ENCODE measurements at regions not wholly inside any gene's neighbourhood (a gene's known extent, or its start where the extent isn't known, plus 50 kb on each side); places are given as distances from the start of the nearest gene placed in this dataset.

GRCh38 chrX:23228950-23229448 lies 105.7 kb upstream of the PTCHD1 start:
- Histone ChIP-seq H3K9me2 (ENCODE audit: insufficient read depth) (no peaks in the 10 kb centered on the region), H2AFZ (no peak overlapping the region), H4K20me1 (replicated peaks; ENCODE audit: insufficient read depth) (no peaks in the 10 kb centered on the region), H3K4me1 (ENCODE audit: insufficient read depth) (no peaks in the 10 kb centered on the region), H3F3A (replicated peaks; ENCODE audit: low read depth) (no peaks in the 10 kb centered on the region), H3K36me3 (ENCODE audit: insufficient read depth) (no peaks in the 10 kb centered on the region), H3K4me2 (no peak overlapping the region), H3K27me3 (ENCODE audit: insufficient read depth) (no peaks in the 10 kb centered on the region), H3K4me3 (no peak overlapping the region), H3K27ac (ENCODE audit: low read depth) (no peak overlapping the region), H3K79me2 (replicated peaks; ENCODE audit: insufficient read depth) (no peaks in the 10 kb centered on the region)
- TF ChIP-seq EZH2 (IDR thresholded peaks at IDR 0.05; ENCODE audit: low read depth, unreplicated experiment), result no peak
- no peak for TF ChIP-seq EZH2phosphoT487 (IDR thresholded peaks at IDR 0.05; ENCODE audit: unreplicated experiment)
- no peak for TF ChIP-seq CREB1 (CRISPR knock-in tag; IDR thresholded peaks at IDR 0.05; ENCODE audit: low read depth)
- no peak for TF ChIP-seq NANOG (IDR thresholded peaks at IDR 0.05; ENCODE audit: borderline replicate concordance)
- no peak for TF ChIP-seq ZNF462 (CRISPR knock-in tag; IDR thresholded peaks at IDR 0.05)
- TF ChIP-seq CTCF (conservative IDR thresholded peaks at IDR 0.05; ENCODE audit: low read depth in 2 of 2), result no peak
- TF ChIP-seq, protein P1, sequence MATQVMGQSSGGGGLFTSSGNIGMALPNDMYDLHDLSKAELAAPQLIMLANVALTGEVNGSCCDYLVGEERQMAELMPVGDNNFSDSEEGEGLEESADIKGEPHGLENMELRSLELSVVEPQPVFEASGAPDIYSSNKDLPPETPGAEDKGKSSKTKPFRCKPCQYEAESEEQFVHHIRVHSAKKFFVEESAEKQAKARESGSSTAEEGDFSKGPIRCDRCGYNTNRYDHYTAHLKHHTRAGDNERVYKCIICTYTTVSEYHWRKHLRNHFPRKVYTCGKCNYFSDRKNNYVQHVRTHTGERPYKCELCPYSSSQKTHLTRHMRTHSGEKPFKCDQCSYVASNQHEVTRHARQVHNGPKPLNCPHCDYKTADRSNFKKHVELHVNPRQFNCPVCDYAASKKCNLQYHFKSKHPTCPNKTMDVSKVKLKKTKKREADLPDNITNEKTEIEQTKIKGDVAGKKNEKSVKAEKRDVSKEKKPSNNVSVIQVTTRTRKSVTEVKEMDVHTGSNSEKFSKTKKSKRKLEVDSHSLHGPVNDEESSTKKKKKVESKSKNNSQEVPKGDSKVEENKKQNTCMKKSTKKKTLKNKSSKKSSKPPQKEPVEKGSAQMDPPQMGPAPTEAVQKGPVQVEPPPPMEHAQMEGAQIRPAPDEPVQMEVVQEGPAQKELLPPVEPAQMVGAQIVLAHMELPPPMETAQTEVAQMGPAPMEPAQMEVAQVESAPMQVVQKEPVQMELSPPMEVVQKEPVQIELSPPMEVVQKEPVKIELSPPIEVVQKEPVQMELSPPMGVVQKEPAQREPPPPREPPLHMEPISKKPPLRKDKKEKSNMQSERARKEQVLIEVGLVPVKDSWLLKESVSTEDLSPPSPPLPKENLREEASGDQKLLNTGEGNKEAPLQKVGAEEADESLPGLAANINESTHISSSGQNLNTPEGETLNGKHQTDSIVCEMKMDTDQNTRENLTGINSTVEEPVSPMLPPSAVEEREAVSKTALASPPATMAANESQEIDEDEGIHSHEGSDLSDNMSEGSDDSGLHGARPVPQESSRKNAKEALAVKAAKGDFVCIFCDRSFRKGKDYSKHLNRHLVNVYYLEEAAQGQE (IDR thresholded peaks at IDR 0.05; ENCODE audit: unreplicated experiment), result no peak
- no peak for TF ChIP-seq POLR2AphosphoS5 (IDR thresholded peaks at IDR 0.05; ENCODE audit: low read depth)
- no peak for TF ChIP-seq JUNB (IDR thresholded peaks at IDR 0.05; ENCODE audit: unreplicated experiment)
- no peak for TF ChIP-seq ZNF331 (CRISPR knock-in tag; IDR thresholded peaks at IDR 0.05; ENCODE audit: low read depth)
- no peak for TF ChIP-seq ZNF114 (CRISPR knock-in tag; IDR thresholded peaks at IDR 0.05)
- TF ChIP-seq STAT1 (IDR thresholded peaks at IDR 0.05; ENCODE audit: unreplicated experiment), result no peak
- H3K27ac Mint-ChIP-seq, result peak overlapping the region; percentile 15; the same call in 1 of the 2 replicates
- DNase-seq (ENCODE audit: low spot score) (peak; percentile 6), ATAC-seq (no peak; the same call in 2 of the 3 replicates)
- H3K4me3 Mint-ChIP-seq, result no peak overlapping the region
- no peaks in the 10 kb centered on the region; the same call in 2 of the 3 replicates for H3K9me3 Mint-ChIP-seq
- no peaks in the 10 kb centered on the region for H3K36me3 Mint-ChIP-seq (ENCODE audit: low read depth)
- H3K27me3 Mint-ChIP-seq (ENCODE audit: insufficient read depth, low read depth, poor library complexity), result peaks cover 1% of the 10 kb centered on the region
- H3K4me1 Mint-ChIP-seq, result peaks cover 14% of the 10 kb centered on the region

Measured in GM23338 (cell line).